Astrocyte (in vitro differentiated cells and primary cell): ENCODE measurements at regions not wholly inside any gene's neighbourhood (a gene's known extent, or its start where the extent isn't known, plus 50 kb on each side); places are given as distances from the start of the nearest gene placed in this dataset.

ENCODE experiments used
- EZH2 ChIP-seq: IDR thresholded peaks from 2 replicates; pipeline ENCODE4 v1.6.1; 2012; ENCODE audit warnings: mild to moderate bottlenecking, low read length, inconsistent platforms; ENCODE audit not compliant: insufficient read depth
- TF ChIP-seq, protein P1 (sequence below): IDR thresholded peaks from 2 replicates; pipeline ENCODE4 v1.5.1; 2011; ENCODE audit warnings: low read depth, mild to moderate bottlenecking, inconsistent platforms, low read length, moderate library complexity; ENCODE audit not compliant: insufficient read depth

DNA sequence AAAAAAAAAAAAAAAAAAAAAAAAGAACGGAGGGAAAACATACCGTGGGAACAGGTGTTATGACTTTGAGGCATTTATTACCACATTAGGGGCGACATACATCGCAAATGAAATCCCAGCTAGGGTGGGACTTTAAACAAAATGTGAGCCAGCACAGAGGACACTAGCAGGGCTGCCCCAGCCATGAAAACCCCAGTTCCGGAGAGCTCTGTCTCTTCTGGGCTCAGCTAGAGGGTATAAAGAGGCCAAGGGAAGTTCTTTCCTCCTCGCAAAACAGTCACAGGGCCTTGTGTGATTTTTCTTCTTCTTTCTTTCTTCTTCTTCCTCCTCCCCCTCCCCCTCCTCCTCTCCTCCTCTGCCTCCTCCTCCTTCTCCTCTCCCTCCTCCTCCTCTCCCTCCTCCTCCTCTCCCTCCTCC, 59.9 kb upstream of the ECHDC3 start:
- no peak for TF ChIP-seq EZH2
- TF ChIP-seq, protein P1, sequence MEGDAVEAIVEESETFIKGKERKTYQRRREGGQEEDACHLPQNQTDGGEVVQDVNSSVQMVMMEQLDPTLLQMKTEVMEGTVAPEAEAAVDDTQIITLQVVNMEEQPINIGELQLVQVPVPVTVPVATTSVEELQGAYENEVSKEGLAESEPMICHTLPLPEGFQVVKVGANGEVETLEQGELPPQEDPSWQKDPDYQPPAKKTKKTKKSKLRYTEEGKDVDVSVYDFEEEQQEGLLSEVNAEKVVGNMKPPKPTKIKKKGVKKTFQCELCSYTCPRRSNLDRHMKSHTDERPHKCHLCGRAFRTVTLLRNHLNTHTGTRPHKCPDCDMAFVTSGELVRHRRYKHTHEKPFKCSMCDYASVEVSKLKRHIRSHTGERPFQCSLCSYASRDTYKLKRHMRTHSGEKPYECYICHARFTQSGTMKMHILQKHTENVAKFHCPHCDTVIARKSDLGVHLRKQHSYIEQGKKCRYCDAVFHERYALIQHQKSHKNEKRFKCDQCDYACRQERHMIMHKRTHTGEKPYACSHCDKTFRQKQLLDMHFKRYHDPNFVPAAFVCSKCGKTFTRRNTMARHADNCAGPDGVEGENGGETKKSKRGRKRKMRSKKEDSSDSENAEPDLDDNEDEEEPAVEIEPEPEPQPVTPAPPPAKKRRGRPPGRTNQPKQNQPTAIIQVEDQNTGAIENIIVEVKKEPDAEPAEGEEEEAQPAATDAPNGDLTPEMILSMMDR, result no peak
